Endothelial cell of umbilical vein (primary cell): ENCODE measurements at regions not wholly inside any gene's neighbourhood (a gene's known extent, or its start where the extent isn't known, plus 50 kb on each side); places are given as distances from the start of the nearest gene placed in this dataset.

Source experiments
- BruUV-seq: library from RNA; stranded (reverse); fragments of 400-500 nt; replicated peaks from 2 replicates; lab custom pipeline; 2021; lab: Mats Ljungman, UMichigan
- CTCF ChIA-PET: fragments of 300-600, 350-600 bp; sonication (Branson Sonifier 250); formaldehyde crosslinking; loops from one replicate; lab custom pipeline; 2021; ENCODE audit warnings: antibody characterized with exemption, inconsistent platforms; lab: Charles Lee
- POLR2A ChIA-PET: fragments of 300-600, 350-600 bp; sonication (Branson Sonifier 250); formaldehyde crosslinking; loops from one replicate; lab custom pipeline; 2021; ENCODE audit warnings: antibody characterized with exemption, inconsistent platforms; lab: Charles Lee
- DNase-seq: peaks from one replicate; pipeline ENCODE4 v3.0.0-alpha.2; 2011; ENCODE audit warnings: low read depth, low spot score
- FAIRE-seq: peaks from 2 replicates; lab custom pipeline; 2011; peaks lifted over from hg19 to GRCh38; lab: Jason Lieb, UNC
- H2AFZ ChIP-seq: 2 replicates; pipeline ENCODE4 v1.6.0; 2012; ENCODE audit warnings: low read depth, low read length, control low read depth, inconsistent platforms
- H3K27ac ChIP-seq: 2 replicates; pipeline ENCODE4 v1.5.1; 2011; ENCODE audit warnings: low read depth, mild to moderate bottlenecking, control low read depth, low read length, moderate library complexity; ENCODE audit not compliant: insufficient read depth
- H3K27me3 ChIP-seq, 2 experiments: 2 replicates each; pipeline versions ENCODE4 v1.6.0 to v1.6.1; 2011; ENCODE audit warnings: low read length in 2 of 2, mixed read lengths in 1 of 2; ENCODE audit not compliant: control insufficient read depth in 2 of 2, insufficient read depth in 2 of 2
- H3K36me3 ChIP-seq, 2 experiments: 2 replicates in 1 of 2; 3 replicates in 1 of 2; pipeline ENCODE4 v1.5.1; 2011; ENCODE audit warnings: low read length in 2 of 2, mild to moderate bottlenecking in 1 of 2, moderate library complexity in 1 of 2; ENCODE audit not compliant: control insufficient read depth in 2 of 2, insufficient read depth in 2 of 2; ENCODE audit errors: extremely low read depth in 1 of 2
- H3K4me1 ChIP-seq: 3 replicates; pipeline ENCODE4 v1.5.1; 2011; ENCODE audit warnings: mild to moderate bottlenecking, low read length; ENCODE audit not compliant: control insufficient read depth, insufficient read depth; ENCODE audit errors: extremely low read depth
- H3K4me2 ChIP-seq: 2 replicates; pipeline ENCODE4 v1.6.1; 2011; ENCODE audit warnings: low read length, control low read depth, mixed read lengths; ENCODE audit not compliant: insufficient read depth
- H3K4me3 ChIP-seq, 3 experiments: fragments of 200-600 bp in 1 of 3; sonication (generic), shearing (Covaris generic) in 1 of 3; replicated peaks in 1 of 3; 2 replicates each; pipeline ENCODE4 v1.5.1; 2011 to 2016; ENCODE audit warnings: control low read depth in 3 of 3, low read length in 3 of 3, mild to moderate bottlenecking in 2 of 3, inconsistent platforms in 1 of 3, low read depth in 1 of 3, moderate library complexity in 1 of 3; ENCODE audit not compliant: insufficient read depth in 1 of 3
- H3K79me2 ChIP-seq: 2 replicates; pipeline ENCODE4 v1.6.0; 2012; ENCODE audit warnings: low read length, inconsistent platforms; ENCODE audit not compliant: control insufficient read depth, insufficient read depth
- H3K9ac ChIP-seq: replicated peaks from 2 replicates; pipeline ENCODE3; 2011; ENCODE audit warnings: low read length, control low read depth; ENCODE audit not compliant: insufficient read depth; ENCODE audit errors: extremely low read depth
- H3K9me1 ChIP-seq: replicated peaks from 3 replicates; pipeline ENCODE4 v1.6.0; 2011; ENCODE audit warnings: mild to moderate bottlenecking, low read length; ENCODE audit not compliant: control insufficient read depth, insufficient read depth; ENCODE audit errors: extremely low read depth
- H3K9me3 ChIP-seq: replicated peaks from 2 replicates; pipeline ENCODE4 v1.5.1; 2012; ENCODE audit warnings: low read length, inconsistent platforms; ENCODE audit not compliant: control insufficient read depth, insufficient read depth
- H4K20me1 ChIP-seq: replicated peaks from 2 replicates; pipeline ENCODE3; 2011; ENCODE audit warnings: mild to moderate bottlenecking, low read length; ENCODE audit not compliant: control insufficient read depth, insufficient read depth; ENCODE audit errors: extremely low read depth
- EZH2 ChIP-seq: IDR thresholded peaks from 2 replicates; pipeline ENCODE4 v1.6.1; 2012; ENCODE audit warnings: borderline replicate concordance, low read depth, mild to moderate bottlenecking, moderate library complexity, low read length, inconsistent platforms; ENCODE audit not compliant: severe bottlenecking
- FOS ChIP-seq: IDR thresholded peaks from 2 replicates; pipeline ENCODE4 v1.6.1; 2011; ENCODE audit warnings: mild to moderate bottlenecking, low read length, moderate library complexity, borderline replicate concordance; ENCODE audit not compliant: insufficient read depth
- GATA2 ChIP-seq: IDR thresholded peaks from 2 replicates; pipeline ENCODE4 v1.7.0; 2011; ENCODE audit warnings: low read depth, mild to moderate bottlenecking, moderate library complexity, mixed read lengths, low read length; ENCODE audit not compliant: insufficient read length, insufficient read depth
- MYC ChIP-seq: IDR thresholded peaks from one replicate; pipeline ENCODE4 v1.6.1; 2011; ENCODE audit warnings: mild to moderate bottlenecking, low read depth, low read length
- POLR2A ChIP-seq: IDR thresholded peaks from 2 replicates; pipeline ENCODE4 v1.6.1; 2012; ENCODE audit warnings: low read depth, mild to moderate bottlenecking, control low read depth, low read length
- POLR2AphosphoS5 ChIP-seq: IDR thresholded peaks from 2 replicates; pipeline ENCODE4 v1.6.1; 2012; ENCODE audit warnings: low read depth, mild to moderate bottlenecking, control low read depth, low read length, moderate library complexity; ENCODE audit not compliant: insufficient read depth
- dilution Hi-C: fragments of 300-500 bp; cut with MboI; formaldehyde crosslinking; loops from one replicate; pipeline ENCODE4 v1.15.0; 2019; ENCODE audit warnings: low sequenced_read_pairs; ENCODE audit not compliant: extremely low pct_ligation_motif_present
- intact Hi-C: fragments of 100-400 bp; cut with micrococcal nuclease; formaldehyde crosslinking; loops from one replicate; pipeline ENCODE4 v1.10.0; 2022
- TF ChIP-seq, protein P1 (sequence below), 2 donors: IDR thresholded peaks; 1 replicate in 1 of 2; 2 replicates in 1 of 2; pipeline ENCODE4 v1.5.1; 2011; ENCODE audit warnings: low read length in 2 of 2, mild to moderate bottlenecking in 2 of 2, moderate library complexity in 2 of 2, control low read depth in 1 of 2, inconsistent platforms in 1 of 2, low read depth in 1 of 2; ENCODE audit not compliant: insufficient read depth in 1 of 2; ENCODE audit errors: extremely low read depth in 1 of 2

DNA sequence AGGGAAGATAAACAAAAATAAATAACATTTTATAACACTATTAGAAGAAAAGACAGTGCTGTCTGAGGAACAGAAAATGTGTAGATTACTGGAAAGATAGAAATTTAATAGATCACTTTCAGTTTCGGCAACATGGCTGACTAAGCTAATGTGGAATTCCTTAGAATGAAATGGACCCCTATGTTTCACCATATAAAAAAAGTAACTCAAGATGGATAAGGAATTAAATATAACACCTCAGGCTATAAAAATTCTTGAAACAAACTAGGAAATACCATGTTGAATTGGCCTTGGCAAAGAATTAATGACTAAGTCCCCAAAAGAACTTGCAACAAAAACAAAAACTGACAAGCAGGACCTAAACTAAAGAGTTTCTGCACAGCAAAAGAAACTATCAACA, 558.3 kb downstream of the CHSY3 start:
- dilution Hi-C loops, result no loop called here
- H3K4me2 ChIP-seq, result no peak overlapping the region
- CTCF ChIA-PET, result no interaction called here
- TF ChIP-seq FOS, result no peak
- TF ChIP-seq MYC, result no peak
- no peak for TF ChIP-seq GATA2
- no peak for TF ChIP-seq POLR2AphosphoS5
- TF ChIP-seq POLR2A, result no peak
- TF ChIP-seq, protein P1, sequence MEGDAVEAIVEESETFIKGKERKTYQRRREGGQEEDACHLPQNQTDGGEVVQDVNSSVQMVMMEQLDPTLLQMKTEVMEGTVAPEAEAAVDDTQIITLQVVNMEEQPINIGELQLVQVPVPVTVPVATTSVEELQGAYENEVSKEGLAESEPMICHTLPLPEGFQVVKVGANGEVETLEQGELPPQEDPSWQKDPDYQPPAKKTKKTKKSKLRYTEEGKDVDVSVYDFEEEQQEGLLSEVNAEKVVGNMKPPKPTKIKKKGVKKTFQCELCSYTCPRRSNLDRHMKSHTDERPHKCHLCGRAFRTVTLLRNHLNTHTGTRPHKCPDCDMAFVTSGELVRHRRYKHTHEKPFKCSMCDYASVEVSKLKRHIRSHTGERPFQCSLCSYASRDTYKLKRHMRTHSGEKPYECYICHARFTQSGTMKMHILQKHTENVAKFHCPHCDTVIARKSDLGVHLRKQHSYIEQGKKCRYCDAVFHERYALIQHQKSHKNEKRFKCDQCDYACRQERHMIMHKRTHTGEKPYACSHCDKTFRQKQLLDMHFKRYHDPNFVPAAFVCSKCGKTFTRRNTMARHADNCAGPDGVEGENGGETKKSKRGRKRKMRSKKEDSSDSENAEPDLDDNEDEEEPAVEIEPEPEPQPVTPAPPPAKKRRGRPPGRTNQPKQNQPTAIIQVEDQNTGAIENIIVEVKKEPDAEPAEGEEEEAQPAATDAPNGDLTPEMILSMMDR (IDR thresholded peaks at IDR 0.05; ENCODE audit: extremely low read depth in 1 of 2, insufficient read depth in 1 of 2, low read depth in 1 of 2, low read length in 2 of 2), result no peak
- no peak for TF ChIP-seq EZH2
- no peaks in the 10 kb centered on the region for H3K9me1 ChIP-seq
- no peak overlapping the region for H2AFZ ChIP-seq
- no peak overlapping the region for H3K4me3 ChIP-seq
- DNase-seq, result no peak
- no TSS peak for BruUV-seq
- no peaks in the 10 kb centered on the region for H3K9me3 ChIP-seq
- H3K27ac ChIP-seq, result no peak overlapping the region
- H3K36me3 ChIP-seq, result no peaks in the 10 kb centered on the region
- no peaks in the 10 kb centered on the region for H3K27me3 ChIP-seq
- no peak for FAIRE-seq
- H3K4me1 ChIP-seq, result no peaks in the 10 kb centered on the region
- H4K20me1 ChIP-seq, result no peaks in the 10 kb centered on the region
- intact Hi-C loops, result no loop called here
- H3K79me2 ChIP-seq, result no peaks in the 10 kb centered on the region
- POLR2A ChIA-PET, result no interaction called here
- no peak overlapping the region for H3K9ac ChIP-seq

- DNase-seq (no peak), FAIRE-seq (no peak)
- H4K20me1 ChIP-seq, result no peaks in the 10 kb centered on the region
- H3K36me3 ChIP-seq, result no peaks in the 10 kb centered on the region
- no peak overlapping the region for H3K4me2 ChIP-seq
- intact Hi-C loops (no loop called here), dilution Hi-C loops (no loop called here)
- no peaks in the 10 kb centered on the region for H3K27me3 ChIP-seq
- CTCF ChIA-PET, result no interaction called here
- no peaks in the 10 kb centered on the region for H3K4me1 ChIP-seq
- H3K9me1 ChIP-seq, result no peaks in the 10 kb centered on the region
- no peak overlapping the region for H3K4me3 ChIP-seq
- no peak overlapping the region for H3K9ac ChIP-seq
- H3K79me2 ChIP-seq, result no peaks in the 10 kb centered on the region
- TF ChIP-seq, protein P1 (IDR thresholded peaks at IDR 0.05; ENCODE audit: extremely low read depth in 1 of 2, insufficient read depth in 1 of 2, low read depth in 1 of 2, low read length in 2 of 2), result no peak
- H2AFZ ChIP-seq, result no peak overlapping the region
- H3K9me3 ChIP-seq, result no peaks in the 10 kb centered on the region
- POLR2A ChIA-PET, result no interaction called here
- BruUV-seq, result no TSS peak
- no peak overlapping the region for H3K27ac ChIP-seq
Observed at GRCh38 chr5:130455175-130455574, 550.9 kb downstream of the CHSY3 start.
